ENCODE measurements at regions not wholly inside any gene's neighbourhood (a gene's known extent, or its start where the extent isn't known, plus 50 kb on each side); places are given as distances from the start of the nearest gene placed in this dataset.

DNA sequence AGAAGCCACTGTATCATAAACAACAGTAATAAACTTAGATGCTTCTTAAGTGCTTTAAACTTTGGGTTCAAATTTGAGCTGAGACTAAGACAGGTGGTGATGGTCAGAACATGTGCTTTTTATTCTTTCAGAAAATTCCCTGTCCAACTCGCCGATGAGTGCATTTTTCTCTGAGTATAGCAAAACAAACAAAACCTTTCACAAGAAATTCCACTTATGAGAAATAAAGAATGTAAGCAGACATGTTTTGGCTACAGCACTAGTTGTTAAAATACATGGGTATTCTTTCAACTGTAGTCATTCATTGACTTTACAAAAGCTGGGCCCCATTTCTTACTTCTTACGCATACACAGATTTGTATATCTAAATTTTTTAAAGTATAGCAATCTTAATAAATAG is 125.6 kb downstream of the SPRY2 start:
- H3K36me3 Mint-ChIP-seq, result no peaks in the 10 kb centered on the region
- no peak overlapping the region for H3K4me3 Mint-ChIP-seq
- POLR2A ChIA-PET, result no interaction called here
- ATAC-seq, result no peak
- peaks cover 40% of the 10 kb centered on the region for H3K4me1 Mint-ChIP-seq
- DNase-seq (ENCODE audit: low spot score), result no peak
- H3K27me3 Mint-ChIP-seq (ENCODE audit: low read depth), result no peaks in the 10 kb centered on the region
- peak overlapping the region; percentile 98; the same call in 1 of the 2 replicates for H3K27ac Mint-ChIP-seq
- TF ChIP-seq, protein P1, sequence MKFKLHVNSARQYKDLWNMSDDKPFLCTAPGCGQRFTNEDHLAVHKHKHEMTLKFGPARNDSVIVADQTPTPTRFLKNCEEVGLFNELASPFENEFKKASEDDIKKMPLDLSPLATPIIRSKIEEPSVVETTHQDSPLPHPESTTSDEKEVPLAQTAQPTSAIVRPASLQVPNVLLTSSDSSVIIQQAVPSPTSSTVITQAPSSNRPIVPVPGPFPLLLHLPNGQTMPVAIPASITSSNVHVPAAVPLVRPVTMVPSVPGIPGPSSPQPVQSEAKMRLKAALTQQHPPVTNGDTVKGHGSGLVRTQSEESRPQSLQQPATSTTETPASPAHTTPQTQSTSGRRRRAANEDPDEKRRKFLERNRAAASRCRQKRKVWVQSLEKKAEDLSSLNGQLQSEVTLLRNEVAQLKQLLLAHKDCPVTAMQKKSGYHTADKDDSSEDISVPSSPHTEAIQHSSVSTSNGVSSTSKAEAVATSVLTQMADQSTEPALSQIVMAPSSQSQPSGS (CRISPR knock-in tag; IDR thresholded peaks at IDR 0.05; ENCODE audit: borderline replicate concordance, low read depth), result no peak
- TF ChIP-seq ZNF423 (CRISPR knock-in tag; IDR thresholded peaks at IDR 0.05), result no peak
- TF ChIP-seq RORB (CRISPR knock-in tag; IDR thresholded peaks at IDR 0.05), result no peak
- TF ChIP-seq NFYB (CRISPR knock-in tag; conservative IDR thresholded peaks at IDR 0.05; ENCODE audit: low read depth), result no peak
- TF ChIP-seq, protein P2, sequence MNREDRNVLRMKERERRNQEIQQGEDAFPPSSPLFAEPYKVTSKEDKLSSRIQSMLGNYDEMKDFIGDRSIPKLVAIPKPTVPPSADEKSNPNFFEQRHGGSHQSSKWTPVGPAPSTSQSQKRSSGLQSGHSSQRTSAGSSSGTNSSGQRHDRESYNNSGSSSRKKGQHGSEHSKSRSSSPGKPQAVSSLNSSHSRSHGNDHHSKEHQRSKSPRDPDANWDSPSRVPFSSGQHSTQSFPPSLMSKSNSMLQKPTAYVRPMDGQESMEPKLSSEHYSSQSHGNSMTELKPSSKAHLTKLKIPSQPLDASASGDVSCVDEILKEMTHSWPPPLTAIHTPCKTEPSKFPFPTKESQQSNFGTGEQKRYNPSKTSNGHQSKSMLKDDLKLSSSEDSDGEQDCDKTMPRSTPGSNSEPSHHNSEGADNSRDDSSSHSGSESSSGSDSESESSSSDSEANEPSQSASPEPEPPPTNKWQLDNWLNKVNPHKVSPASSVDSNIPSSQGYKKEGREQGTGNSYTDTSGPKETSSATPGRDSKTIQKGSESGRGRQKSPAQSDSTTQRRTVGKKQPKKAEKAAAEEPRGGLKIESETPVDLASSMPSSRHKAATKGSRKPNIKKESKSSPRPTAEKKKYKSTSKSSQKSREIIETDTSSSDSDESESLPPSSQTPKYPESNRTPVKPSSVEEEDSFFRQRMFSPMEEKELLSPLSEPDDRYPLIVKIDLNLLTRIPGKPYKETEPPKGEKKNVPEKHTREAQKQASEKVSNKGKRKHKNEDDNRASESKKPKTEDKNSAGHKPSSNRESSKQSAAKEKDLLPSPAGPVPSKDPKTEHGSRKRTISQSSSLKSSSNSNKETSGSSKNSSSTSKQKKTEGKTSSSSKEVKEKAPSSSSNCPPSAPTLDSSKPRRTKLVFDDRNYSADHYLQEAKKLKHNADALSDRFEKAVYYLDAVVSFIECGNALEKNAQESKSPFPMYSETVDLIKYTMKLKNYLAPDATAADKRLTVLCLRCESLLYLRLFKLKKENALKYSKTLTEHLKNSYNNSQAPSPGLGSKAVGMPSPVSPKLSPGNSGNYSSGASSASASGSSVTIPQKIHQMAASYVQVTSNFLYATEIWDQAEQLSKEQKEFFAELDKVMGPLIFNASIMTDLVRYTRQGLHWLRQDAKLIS (CRISPR knock-in tag; IDR thresholded peaks at IDR 0.05; ENCODE audit: borderline replicate concordance), result no peak
- TF ChIP-seq, protein P3, sequence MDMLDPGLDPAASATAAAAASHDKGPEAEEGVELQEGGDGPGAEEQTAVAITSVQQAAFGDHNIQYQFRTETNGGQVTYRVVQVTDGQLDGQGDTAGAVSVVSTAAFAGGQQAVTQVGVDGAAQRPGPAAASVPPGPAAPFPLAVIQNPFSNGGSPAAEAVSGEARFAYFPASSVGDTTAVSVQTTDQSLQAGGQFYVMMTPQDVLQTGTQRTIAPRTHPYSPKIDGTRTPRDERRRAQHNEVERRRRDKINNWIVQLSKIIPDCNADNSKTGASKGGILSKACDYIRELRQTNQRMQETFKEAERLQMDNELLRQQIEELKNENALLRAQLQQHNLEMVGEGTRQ (CRISPR knock-in tag; IDR thresholded peaks at IDR 0.05), result no peak
- TF ChIP-seq, protein P4, sequence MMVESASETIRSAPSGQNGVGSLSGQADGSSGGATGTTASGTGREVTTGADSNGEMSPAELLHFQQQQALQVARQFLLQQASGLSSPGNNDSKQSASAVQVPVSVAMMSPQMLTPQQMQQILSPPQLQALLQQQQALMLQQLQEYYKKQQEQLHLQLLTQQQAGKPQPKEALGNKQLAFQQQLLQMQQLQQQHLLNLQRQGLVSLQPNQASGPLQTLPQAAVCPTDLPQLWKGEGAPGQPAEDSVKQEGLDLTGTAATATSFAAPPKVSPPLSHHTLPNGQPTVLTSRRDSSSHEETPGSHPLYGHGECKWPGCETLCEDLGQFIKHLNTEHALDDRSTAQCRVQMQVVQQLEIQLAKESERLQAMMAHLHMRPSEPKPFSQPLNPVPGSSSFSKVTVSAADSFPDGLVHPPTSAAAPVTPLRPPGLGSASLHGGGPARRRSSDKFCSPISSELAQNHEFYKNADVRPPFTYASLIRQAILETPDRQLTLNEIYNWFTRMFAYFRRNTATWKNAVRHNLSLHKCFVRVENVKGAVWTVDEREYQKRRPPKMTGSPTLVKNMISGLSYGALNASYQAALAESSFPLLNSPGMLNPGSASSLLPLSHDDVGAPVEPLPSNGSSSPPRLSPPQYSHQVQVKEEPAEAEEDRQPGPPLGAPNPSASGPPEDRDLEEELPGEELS (CRISPR knock-in tag; IDR thresholded peaks at IDR 0.05), result no peak
- TF ChIP-seq, protein P5, sequence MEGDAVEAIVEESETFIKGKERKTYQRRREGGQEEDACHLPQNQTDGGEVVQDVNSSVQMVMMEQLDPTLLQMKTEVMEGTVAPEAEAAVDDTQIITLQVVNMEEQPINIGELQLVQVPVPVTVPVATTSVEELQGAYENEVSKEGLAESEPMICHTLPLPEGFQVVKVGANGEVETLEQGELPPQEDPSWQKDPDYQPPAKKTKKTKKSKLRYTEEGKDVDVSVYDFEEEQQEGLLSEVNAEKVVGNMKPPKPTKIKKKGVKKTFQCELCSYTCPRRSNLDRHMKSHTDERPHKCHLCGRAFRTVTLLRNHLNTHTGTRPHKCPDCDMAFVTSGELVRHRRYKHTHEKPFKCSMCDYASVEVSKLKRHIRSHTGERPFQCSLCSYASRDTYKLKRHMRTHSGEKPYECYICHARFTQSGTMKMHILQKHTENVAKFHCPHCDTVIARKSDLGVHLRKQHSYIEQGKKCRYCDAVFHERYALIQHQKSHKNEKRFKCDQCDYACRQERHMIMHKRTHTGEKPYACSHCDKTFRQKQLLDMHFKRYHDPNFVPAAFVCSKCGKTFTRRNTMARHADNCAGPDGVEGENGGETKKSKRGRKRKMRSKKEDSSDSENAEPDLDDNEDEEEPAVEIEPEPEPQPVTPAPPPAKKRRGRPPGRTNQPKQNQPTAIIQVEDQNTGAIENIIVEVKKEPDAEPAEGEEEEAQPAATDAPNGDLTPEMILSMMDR (IDR thresholded peaks at IDR 0.05), result no peak
- TF ChIP-seq, protein P6, sequence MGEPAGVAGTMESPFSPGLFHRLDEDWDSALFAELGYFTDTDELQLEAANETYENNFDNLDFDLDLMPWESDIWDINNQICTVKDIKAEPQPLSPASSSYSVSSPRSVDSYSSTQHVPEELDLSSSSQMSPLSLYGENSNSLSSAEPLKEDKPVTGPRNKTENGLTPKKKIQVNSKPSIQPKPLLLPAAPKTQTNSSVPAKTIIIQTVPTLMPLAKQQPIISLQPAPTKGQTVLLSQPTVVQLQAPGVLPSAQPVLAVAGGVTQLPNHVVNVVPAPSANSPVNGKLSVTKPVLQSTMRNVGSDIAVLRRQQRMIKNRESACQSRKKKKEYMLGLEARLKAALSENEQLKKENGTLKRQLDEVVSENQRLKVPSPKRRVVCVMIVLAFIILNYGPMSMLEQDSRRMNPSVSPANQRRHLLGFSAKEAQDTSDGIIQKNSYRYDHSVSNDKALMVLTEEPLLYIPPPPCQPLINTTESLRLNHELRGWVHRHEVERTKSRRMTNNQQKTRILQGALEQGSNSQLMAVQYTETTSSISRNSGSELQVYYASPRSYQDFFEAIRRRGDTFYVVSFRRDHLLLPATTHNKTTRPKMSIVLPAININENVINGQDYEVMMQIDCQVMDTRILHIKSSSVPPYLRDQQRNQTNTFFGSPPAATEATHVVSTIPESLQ (CRISPR knock-in tag; IDR thresholded peaks at IDR 0.05), result no peak
- TF ChIP-seq, protein P7, sequence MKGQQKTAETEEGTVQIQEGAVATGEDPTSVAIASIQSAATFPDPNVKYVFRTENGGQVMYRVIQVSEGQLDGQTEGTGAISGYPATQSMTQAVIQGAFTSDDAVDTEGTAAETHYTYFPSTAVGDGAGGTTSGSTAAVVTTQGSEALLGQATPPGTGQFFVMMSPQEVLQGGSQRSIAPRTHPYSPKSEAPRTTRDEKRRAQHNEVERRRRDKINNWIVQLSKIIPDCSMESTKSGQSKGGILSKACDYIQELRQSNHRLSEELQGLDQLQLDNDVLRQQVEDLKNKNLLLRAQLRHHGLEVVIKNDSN (CRISPR knock-in tag; IDR thresholded peaks at IDR 0.05), result no peak
- no peak for TF ChIP-seq RELA (CRISPR knock-in tag; IDR thresholded peaks at IDR 0.05; ENCODE audit: borderline replicate concordance)
- TF ChIP-seq NR3C1 (CRISPR knock-in tag; conservative IDR thresholded peaks at IDR 0.05; ENCODE audit: low read depth), result no peak
- CTCF ChIA-PET, result no interaction called here
- peaks cover 8% of the 10 kb centered on the region for H3K9me3 Mint-ChIP-seq
